Keratinocyte (primary cell): ENCODE measurements at regions not wholly inside any gene's neighbourhood (a gene's known extent, or its start where the extent isn't known, plus 50 kb on each side); places are given as distances from the start of the nearest gene placed in this dataset.

Source experiments
- EZH2 ChIP-seq: IDR thresholded peaks from one replicate; pipeline ENCODE4 v1.6.1; 2012; ENCODE audit warnings: inconsistent platforms, mild to moderate bottlenecking, low read length, moderate library complexity
- TF ChIP-seq, protein P1 (sequence below), 3 experiments: IDR thresholded peaks in 1 of 3; conservative IDR thresholded peaks in 1 of 3; optimal IDR thresholded peaks in 1 of 3; 2 replicates in 2 of 3; 3 replicates in 1 of 3; pipeline versions ENCODE3 to v1.5.1; 2011; ENCODE audit warnings: low read length in 3 of 3, mild to moderate bottlenecking in 3 of 3, moderate library complexity in 2 of 3, control low read depth in 1 of 3, inconsistent platforms in 1 of 3; ENCODE audit not compliant: insufficient read depth in 2 of 3; ENCODE audit errors: extremely low read depth in 1 of 3

GRCh38 chr1:199955235-199955634, 72.3 kb upstream of the NR5A2 start:
- TF ChIP-seq, protein P1, sequence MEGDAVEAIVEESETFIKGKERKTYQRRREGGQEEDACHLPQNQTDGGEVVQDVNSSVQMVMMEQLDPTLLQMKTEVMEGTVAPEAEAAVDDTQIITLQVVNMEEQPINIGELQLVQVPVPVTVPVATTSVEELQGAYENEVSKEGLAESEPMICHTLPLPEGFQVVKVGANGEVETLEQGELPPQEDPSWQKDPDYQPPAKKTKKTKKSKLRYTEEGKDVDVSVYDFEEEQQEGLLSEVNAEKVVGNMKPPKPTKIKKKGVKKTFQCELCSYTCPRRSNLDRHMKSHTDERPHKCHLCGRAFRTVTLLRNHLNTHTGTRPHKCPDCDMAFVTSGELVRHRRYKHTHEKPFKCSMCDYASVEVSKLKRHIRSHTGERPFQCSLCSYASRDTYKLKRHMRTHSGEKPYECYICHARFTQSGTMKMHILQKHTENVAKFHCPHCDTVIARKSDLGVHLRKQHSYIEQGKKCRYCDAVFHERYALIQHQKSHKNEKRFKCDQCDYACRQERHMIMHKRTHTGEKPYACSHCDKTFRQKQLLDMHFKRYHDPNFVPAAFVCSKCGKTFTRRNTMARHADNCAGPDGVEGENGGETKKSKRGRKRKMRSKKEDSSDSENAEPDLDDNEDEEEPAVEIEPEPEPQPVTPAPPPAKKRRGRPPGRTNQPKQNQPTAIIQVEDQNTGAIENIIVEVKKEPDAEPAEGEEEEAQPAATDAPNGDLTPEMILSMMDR (optimal IDR thresholded peaks at IDR 0.05 in 1 of 3, IDR thresholded peaks at IDR 0.05 in 1 of 3, conservative IDR thresholded peaks at IDR 0.05 in 1 of 3; ENCODE audit: extremely low read depth in 1 of 3, insufficient read depth in 2 of 3, low read length in 3 of 3) = no peak
- TF ChIP-seq EZH2 = no peak
